22Rv1 (cell line): ENCODE measurements at regions not wholly inside any gene's neighbourhood (a gene's known extent, or its start where the extent isn't known, plus 50 kb on each side); places are given as distances from the start of the nearest gene placed in this dataset.

Experiments used
- H3K27ac ChIP-seq: fragments of 450-650 bp; 2 replicates; pipeline ENCODE4 v1.5.1; 2017
- ZFX ChIP-seq: fragments of 450-650 bp; IDR thresholded peaks from 2 replicates; pipeline ENCODE4 v1.6.1; 2017; ENCODE audit warnings: antibody characterized with exemption, borderline replicate concordance
- TF ChIP-seq, protein P1 (sequence below): fragments of 450-650 bp; IDR thresholded peaks from 2 replicates; pipeline ENCODE4 v1.5.1; 2017; ENCODE audit warnings: mild to moderate bottlenecking

DNA sequence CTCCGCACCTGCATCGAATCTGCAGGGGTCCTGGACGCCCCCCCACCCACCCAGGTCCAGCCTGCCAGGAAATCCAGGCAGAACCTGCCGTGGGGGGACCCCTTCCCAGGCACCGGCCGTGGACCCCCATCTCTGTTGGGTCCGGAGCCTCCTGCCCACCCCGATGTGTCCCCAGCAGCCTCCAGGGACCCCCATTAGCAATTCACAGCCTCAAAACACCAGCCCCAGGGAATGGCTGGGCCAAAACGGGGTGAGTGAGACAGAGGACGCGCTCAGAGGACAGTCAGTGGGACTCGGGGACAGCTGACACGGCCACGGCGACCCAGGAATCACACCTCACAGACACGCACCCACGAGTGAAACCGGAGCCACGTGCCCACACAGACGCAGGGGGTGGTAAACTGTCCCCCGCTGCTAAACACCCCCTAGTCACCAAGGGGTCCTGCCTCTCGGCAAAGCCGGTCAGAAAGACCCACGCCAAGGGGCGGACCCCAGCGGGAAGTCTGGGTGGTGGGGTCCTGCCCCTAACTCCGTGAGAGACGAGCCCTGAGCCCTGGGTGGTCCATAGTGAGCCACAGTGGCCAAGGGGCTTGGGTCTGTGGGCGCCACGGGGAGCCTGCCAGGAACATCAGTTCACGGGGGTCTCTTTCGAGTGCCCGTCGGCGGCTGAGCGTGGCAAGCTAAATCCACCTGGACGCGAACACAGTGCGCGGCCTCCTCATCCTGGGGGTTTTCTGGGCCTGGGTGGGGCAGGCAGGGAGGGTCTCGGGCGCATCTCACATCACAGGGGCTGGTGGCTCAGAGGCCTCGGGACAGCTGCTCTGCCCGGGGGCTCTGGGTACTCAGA, 126.5 kb upstream of the NKX1-1 start:
- TF ChIP-seq, protein P1, sequence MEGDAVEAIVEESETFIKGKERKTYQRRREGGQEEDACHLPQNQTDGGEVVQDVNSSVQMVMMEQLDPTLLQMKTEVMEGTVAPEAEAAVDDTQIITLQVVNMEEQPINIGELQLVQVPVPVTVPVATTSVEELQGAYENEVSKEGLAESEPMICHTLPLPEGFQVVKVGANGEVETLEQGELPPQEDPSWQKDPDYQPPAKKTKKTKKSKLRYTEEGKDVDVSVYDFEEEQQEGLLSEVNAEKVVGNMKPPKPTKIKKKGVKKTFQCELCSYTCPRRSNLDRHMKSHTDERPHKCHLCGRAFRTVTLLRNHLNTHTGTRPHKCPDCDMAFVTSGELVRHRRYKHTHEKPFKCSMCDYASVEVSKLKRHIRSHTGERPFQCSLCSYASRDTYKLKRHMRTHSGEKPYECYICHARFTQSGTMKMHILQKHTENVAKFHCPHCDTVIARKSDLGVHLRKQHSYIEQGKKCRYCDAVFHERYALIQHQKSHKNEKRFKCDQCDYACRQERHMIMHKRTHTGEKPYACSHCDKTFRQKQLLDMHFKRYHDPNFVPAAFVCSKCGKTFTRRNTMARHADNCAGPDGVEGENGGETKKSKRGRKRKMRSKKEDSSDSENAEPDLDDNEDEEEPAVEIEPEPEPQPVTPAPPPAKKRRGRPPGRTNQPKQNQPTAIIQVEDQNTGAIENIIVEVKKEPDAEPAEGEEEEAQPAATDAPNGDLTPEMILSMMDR = no peak
- no peak for TF ChIP-seq ZFX
- no peak overlapping the region for H3K27ac ChIP-seq

DNA sequence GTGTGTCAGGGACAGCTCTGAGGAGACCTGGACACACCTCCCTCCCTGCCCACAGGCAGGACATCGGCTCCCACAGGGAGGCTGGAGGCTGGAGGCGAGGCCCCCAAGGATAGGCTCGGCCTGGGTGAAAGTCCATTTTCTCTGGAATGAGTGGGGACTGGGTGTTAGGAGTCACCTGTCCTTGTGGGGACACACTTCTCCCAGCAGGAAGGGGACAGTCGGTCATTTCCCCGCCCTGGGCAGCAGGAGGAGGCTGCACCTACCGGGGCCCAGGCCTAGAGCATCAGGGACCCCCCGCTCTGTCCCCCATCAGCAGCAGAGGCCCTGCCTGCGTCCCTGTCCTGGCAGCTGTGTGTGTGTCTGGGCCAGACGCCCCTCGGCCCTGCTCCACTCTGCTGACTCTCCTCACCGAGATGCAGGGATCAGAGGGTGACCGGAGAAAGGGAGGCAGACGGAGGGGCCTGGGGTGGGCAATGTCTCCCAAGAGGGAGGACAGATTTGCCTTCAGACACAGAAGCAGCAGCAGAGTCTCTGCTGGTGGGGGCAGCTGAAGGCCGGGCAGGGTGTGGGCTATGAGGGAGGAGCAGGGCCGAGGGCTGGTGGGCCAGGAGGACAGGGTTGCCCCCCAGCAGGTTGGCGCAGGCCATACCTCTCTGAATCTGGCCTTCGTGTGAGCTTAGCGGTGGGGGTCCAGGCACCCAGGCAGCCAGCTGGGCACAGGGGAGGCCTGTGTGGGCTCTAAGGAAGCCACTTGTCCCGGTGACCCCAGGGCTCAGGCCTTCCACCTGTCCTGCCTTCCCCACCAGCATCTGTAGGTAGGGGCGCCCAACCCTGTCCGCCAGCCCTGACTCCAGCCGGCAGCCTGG, 125.7 kb upstream of the NKX1-1 start:
- H3K27ac ChIP-seq = no peak overlapping the region
- no peak for TF ChIP-seq ZFX
- TF ChIP-seq, protein P1 = no peak

DNA sequence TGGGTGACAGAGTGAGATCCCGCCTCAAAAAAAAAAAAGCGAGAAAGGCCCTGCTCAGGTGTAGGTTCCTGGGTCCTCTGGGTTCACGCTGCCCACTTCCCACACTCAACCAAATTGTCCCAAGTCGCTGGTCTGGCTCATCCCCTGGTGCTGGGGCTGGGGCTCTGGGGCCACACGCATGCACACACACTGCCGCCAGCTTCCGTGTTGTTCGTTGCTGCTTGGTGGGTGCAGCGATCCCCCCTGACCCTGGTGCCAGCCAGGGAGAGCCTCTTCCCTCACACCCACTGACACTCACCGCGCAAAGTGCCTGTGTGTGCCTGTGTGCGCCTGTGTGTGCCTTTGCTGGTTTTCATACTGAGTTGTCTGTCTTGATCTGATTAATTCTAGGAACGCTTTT, 124.1 kb upstream of the NKX1-1 start:
- TF ChIP-seq, protein P1 = no peak
- TF ChIP-seq ZFX = no peak
- H3K27ac ChIP-seq = no peak overlapping the region

DNA sequence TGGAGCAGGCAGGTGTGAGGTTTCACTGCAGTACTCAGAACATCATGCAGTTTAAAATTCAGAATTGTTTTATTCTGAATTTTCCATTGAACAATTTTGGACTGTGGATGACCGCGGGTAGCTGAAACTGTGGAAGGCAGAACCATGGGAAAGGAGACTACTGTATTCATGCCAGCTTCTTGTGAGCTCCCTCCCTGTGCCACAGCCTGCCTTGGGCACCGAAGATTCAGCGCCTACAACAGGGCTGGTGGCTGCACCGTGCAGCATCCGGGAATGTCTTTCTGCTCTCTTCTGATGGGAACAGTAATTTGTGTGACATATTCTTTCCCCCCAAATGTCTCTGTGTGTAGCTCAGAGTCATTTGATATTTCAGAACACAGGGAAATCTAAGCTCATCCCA, 118.5 kb upstream of the NKX1-1 start:
- no peak overlapping the region for H3K27ac ChIP-seq
- no peak for TF ChIP-seq ZFX
- TF ChIP-seq, protein P1 = no peak

DNA sequence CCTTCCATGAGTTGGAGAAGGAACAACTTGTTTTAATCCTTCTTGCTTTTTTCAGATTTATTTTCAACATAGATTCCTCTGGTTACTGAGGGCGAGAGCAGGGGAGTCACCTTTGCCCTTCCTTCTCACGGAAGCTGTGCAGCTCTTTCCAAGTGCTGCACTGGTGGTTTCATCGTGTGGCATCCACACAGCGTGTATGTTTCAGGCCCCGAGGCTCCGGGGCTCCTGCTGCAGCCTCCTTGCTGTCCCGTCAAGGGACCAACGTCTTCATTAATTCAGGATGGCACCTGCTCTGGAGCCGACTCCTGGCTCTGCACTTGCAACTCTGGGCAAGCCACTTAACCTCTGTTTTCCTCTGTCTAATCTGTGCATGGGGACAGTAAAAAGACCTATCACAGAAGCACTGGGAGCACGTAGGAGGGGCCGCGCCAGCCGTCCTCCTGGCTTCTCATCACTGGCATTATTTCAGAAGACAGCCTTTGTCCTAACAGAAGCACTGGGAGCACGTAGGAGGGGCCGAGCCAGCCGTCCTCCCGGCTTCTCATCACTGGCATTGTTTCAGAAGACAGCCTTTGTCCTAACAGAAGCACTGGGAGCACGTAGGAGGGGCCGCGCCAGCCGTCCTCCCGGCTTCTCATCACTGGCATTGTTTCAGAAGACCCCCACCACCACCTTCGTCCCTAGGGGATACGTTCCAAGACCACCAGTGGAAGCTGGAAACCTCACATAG, 117.8 kb upstream of the NKX1-1 start:
- H3K27ac ChIP-seq = no peak overlapping the region
- TF ChIP-seq, protein P1 = no peak
- TF ChIP-seq ZFX = no peak

DNA sequence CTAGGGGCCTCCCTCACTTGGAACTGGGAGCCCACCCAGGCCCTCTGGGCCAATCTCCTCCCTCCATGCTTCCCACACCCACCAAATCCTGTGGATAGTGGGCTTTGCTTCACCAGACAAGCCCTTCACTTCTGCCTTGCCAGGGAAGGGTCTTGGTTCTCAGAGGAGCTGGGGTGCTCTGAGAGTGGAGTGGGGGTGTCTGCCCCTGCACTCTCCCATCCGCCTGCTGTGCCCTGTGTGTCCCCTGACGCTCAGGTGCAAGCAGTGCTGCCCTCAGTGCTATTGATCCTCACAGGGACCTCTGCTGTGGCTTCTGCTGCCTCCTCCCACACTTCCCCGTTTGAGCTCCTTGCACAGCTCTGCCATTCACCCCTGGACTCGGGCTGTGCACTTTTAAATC, 117.3 kb upstream of the NKX1-1 start:
- no peak for TF ChIP-seq ZFX
- TF ChIP-seq, protein P1 = no peak

More for the DNA sequence above, 117.3 kb upstream of the NKX1-1 start:
- H3K27ac ChIP-seq = no peak overlapping the region
